Neuronal stem cell (in vitro differentiated cells): ENCODE measurements at regions not wholly inside any gene's neighbourhood (a gene's known extent, or its start where the extent isn't known, plus 50 kb on each side); places are given as distances from the start of the nearest gene placed in this dataset.

Experiments
- DNase-seq: peaks from one replicate; pipeline ENCODE4 v3.0.0-alpha.2; 2013; ENCODE audit warnings: low spot score
- H2AFZ ChIP-seq: one replicate; pipeline ENCODE4 v1.6.1; 2013; ENCODE audit warnings: mild to moderate bottlenecking, low read length, inconsistent platforms
- H2AK5ac ChIP-seq: 2 replicates; pipeline ENCODE4 v1.6.1; 2013; ENCODE audit warnings: low read depth, mild to moderate bottlenecking, inconsistent platforms, low read length, moderate library complexity, mixed read lengths
- H2BK120ac ChIP-seq: 2 replicates; pipeline ENCODE4 v1.6.1; 2013; ENCODE audit warnings: low read depth, mild to moderate bottlenecking, inconsistent platforms, low read length, moderate library complexity, mixed read lengths
- H2BK12ac ChIP-seq: one replicate; pipeline ENCODE4 v1.6.1; 2013; ENCODE audit warnings: low read length, inconsistent platforms
- H2BK15ac ChIP-seq: 2 replicates; pipeline ENCODE4 v1.6.1; 2013; ENCODE audit warnings: mild to moderate bottlenecking, low read length, inconsistent platforms, mixed read lengths
- H2BK5ac ChIP-seq: one replicate; pipeline ENCODE4 v1.6.1; 2013; ENCODE audit warnings: inconsistent platforms, mild to moderate bottlenecking, low read length, moderate library complexity
- H3K14ac ChIP-seq: one replicate; pipeline ENCODE4 v1.6.1; 2013; ENCODE audit warnings: low read length, inconsistent platforms
- H3K18ac ChIP-seq: 2 replicates; pipeline ENCODE4 v1.6.1; 2013; ENCODE audit warnings: low read length, inconsistent platforms
- H3K23ac ChIP-seq: 2 replicates; pipeline ENCODE4 v1.6.1; 2013; ENCODE audit warnings: low read depth, mild to moderate bottlenecking, mixed read lengths, low read length, inconsistent platforms; ENCODE audit not compliant: poor library complexity
- H3K27ac ChIP-seq: replicated peaks from 3 replicates; pipeline ENCODE4 v1.5.1; 2013; ENCODE audit warnings: low read length, inconsistent platforms
- H3K27me3 ChIP-seq, 3 experiments: 2 replicates each; pipeline ENCODE4 v1.6.1; 2013; ENCODE audit warnings: low read length in 3 of 3, mild to moderate bottlenecking in 2 of 3, inconsistent platforms in 1 of 3, low read depth in 1 of 3, mixed read lengths in 1 of 3, moderate library complexity in 1 of 3; ENCODE audit not compliant: control insufficient read depth in 3 of 3, insufficient read depth in 3 of 3
- H3K36me3 ChIP-seq, 2 donors: replicated peaks in 1 of 2; 2 replicates each; pipeline ENCODE4 v1.6.1; 2013; ENCODE audit warnings: low read length in 2 of 2; ENCODE audit not compliant: control insufficient read depth in 2 of 2, insufficient read depth in 2 of 2
- H3K4ac ChIP-seq: 2 replicates; pipeline ENCODE4 v1.6.1; 2013; ENCODE audit warnings: inconsistent platforms, mild to moderate bottlenecking, low read length, moderate library complexity
- H3K4me1 ChIP-seq, 2 donors: 1 replicate in 1 of 2; 2 replicates in 1 of 2; pipeline ENCODE4 v1.6.1; 2013; ENCODE audit warnings: low read length in 2 of 2, low read depth in 1 of 2; ENCODE audit not compliant: control insufficient read depth in 2 of 2, insufficient read depth in 1 of 2
- H3K4me2 ChIP-seq: one replicate; pipeline ENCODE4 v1.6.1; 2013; ENCODE audit warnings: mild to moderate bottlenecking, low read length, inconsistent platforms; ENCODE audit not compliant: insufficient read depth, poor library complexity, severe bottlenecking
- H3K4me3 ChIP-seq, 2 donors: 2 replicates each; pipeline ENCODE4 v1.5.1; 2013; ENCODE audit warnings: low read length in 2 of 2, mild to moderate bottlenecking in 2 of 2, inconsistent platforms in 1 of 2, moderate library complexity in 1 of 2
- H3K79me1 ChIP-seq: one replicate; pipeline ENCODE4 v1.6.1; 2013; ENCODE audit warnings: low read depth, mild to moderate bottlenecking, inconsistent platforms, low read length, moderate library complexity
- H3K9ac ChIP-seq: one replicate; pipeline ENCODE4 v1.6.1; 2013; ENCODE audit warnings: mild to moderate bottlenecking, low read depth, low read length, inconsistent platforms; ENCODE audit not compliant: poor library complexity
- H3K9me3 ChIP-seq, 2 donors: replicated peaks in 1 of 2; 2 replicates each; pipeline versions ENCODE3 to v1.6.1; 2013; ENCODE audit warnings: low read length in 2 of 2, mild to moderate bottlenecking in 2 of 2, inconsistent platforms in 1 of 2, low read depth in 1 of 2, mixed read lengths in 1 of 2, moderate library complexity in 1 of 2; ENCODE audit not compliant: control insufficient read depth in 2 of 2, insufficient read depth in 1 of 2
- H4K8ac ChIP-seq: one replicate; pipeline ENCODE4 v1.6.1; 2013; ENCODE audit warnings: low read depth, mild to moderate bottlenecking, inconsistent platforms, low read length, moderate library complexity
- H4K91ac ChIP-seq: one replicate; pipeline ENCODE4 v1.6.1; 2013; ENCODE audit warnings: low read length, low read depth, mild to moderate bottlenecking, inconsistent platforms; ENCODE audit not compliant: poor library complexity
- WGBS, 2 donors: extraction: QIAGEN DNeasy Blood & Tissue Kit; methylation state at CpG; one replicate each; pipeline ENCODE4 v1.1.7; 2013; ENCODE audit warnings: missing lambda C conversion rate in 2 of 2, mixed read lengths in 1 of 2; ENCODE audit not compliant: insufficient read length in 2 of 2, insufficient replicate concordance in 1 of 2; ENCODE audit errors: extremely low coverage in 2 of 2; 5-methylcytosine and 5-hydroxymethylcytosine counted together

DNA sequence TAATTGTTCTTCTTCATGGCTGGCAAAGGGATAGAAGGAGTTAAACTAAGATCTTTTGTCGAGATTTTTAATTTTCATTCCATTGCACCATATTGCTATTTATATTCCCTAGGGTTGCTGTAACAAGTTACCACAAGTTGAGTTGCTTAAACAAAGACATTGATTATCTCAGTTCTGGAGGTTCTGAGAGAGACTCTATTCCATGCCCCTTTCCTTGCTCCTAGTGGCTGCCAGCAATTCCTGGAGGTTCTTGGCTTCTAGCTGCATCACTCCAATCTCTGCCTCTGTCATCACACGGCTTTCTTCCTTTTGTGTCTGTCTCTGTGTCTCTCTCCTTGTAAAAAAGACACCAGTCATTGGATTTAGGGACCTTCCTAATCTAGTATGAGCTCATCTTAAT is 136.6 kb upstream of the DAB2 start:
- DNase-seq: no peak
- Histone ChIP-seq H2BK15ac (no peak overlapping the region), H3K36me3 (no peaks in the 10 kb centered on the region), H3K4me2 (no peak overlapping the region), H2AK5ac (no peak overlapping the region), H3K9me3 (no peaks in the 10 kb centered on the region), H3K4me3 (no peak overlapping the region), H3K4ac (no peak overlapping the region), H4K91ac (no peak overlapping the region), H4K8ac (no peak overlapping the region), H3K9ac (no peak overlapping the region), H3K23ac (no peak overlapping the region), H2BK5ac (no peak overlapping the region), H3K14ac (no peak overlapping the region), H2BK12ac (no peak overlapping the region), H2AFZ (no peak overlapping the region), H3K18ac (no peak overlapping the region), H3K27ac (no peak overlapping the region), H3K79me1 (no peaks in the 10 kb centered on the region), H2BK120ac (no peak overlapping the region), H3K4me1 (peaks cover 0 to 4% of the 10 kb centered on the region in 2 donors), H3K27me3 (no peaks in the 10 kb centered on the region)
- WGBS, 2 donors: no CpG with 5 or more reads among the region's 2 CpGs

GRCh38 chr5:39560726-39561125 is 135.9 kb upstream of the DAB2 start:
- H3K4me3 ChIP-seq: no peak overlapping the region
- H3K23ac ChIP-seq: no peak overlapping the region
- no peak overlapping the region for H2AFZ ChIP-seq
- H2BK15ac ChIP-seq: no peak overlapping the region
- H3K4ac ChIP-seq: no peak overlapping the region
- H3K18ac ChIP-seq: no peak overlapping the region
- no peak for DNase-seq
- no peak overlapping the region for H3K9ac ChIP-seq
- WGBS, 2 donors: no CpG with 5 or more reads among the region's 2 CpGs
- no peaks in the 10 kb centered on the region for H3K9me3 ChIP-seq
- no peak overlapping the region for H2AK5ac ChIP-seq
- H3K4me2 ChIP-seq: no peak overlapping the region
- no peak overlapping the region for H2BK120ac ChIP-seq
- no peaks in the 10 kb centered on the region for H3K27me3 ChIP-seq
- no peak overlapping the region for H2BK12ac ChIP-seq
- no peak overlapping the region for H4K91ac ChIP-seq
- H3K4me1 ChIP-seq: peaks cover 0 to 4% of the 10 kb centered on the region in 2 donors
- H3K14ac ChIP-seq: no peak overlapping the region
- no peak overlapping the region for H2BK5ac ChIP-seq
- no peak overlapping the region for H3K27ac ChIP-seq
- H4K8ac ChIP-seq: no peak overlapping the region
- H3K36me3 ChIP-seq: no peaks in the 10 kb centered on the region
- no peaks in the 10 kb centered on the region for H3K79me1 ChIP-seq

- H3K9ac ChIP-seq: no peak overlapping the region
- no peak overlapping the region for H2AFZ ChIP-seq
- no peak overlapping the region for H2BK15ac ChIP-seq
- H2AK5ac ChIP-seq: no peak overlapping the region
- no peaks in the 10 kb centered on the region for H3K79me1 ChIP-seq
- no peak overlapping the region for H3K4me3 ChIP-seq
- H2BK120ac ChIP-seq: no peak overlapping the region
- H2BK12ac ChIP-seq: no peak overlapping the region
- DNase-seq: no peak
- no peak overlapping the region for H3K4me2 ChIP-seq
- no peaks in the 10 kb centered on the region for H3K36me3 ChIP-seq
- no peak overlapping the region for H3K14ac ChIP-seq
- no peak overlapping the region for H2BK5ac ChIP-seq
- H4K8ac ChIP-seq: no peak overlapping the region
- no peaks in the 10 kb centered on the region for H3K27me3 ChIP-seq
- WGBS, 2 donors: 100% methylated on average over 1 of the region's 2 CpGs
- no peak overlapping the region for H3K4ac ChIP-seq
- no peaks in the 10 kb centered on the region for H3K9me3 ChIP-seq
- no peak overlapping the region for H4K91ac ChIP-seq
- no peak overlapping the region for H3K27ac ChIP-seq
- H3K18ac ChIP-seq: no peak overlapping the region
- H3K23ac ChIP-seq: no peak overlapping the region
- H3K4me1 ChIP-seq: peaks cover 0 to 4% of the 10 kb centered on the region in 2 donors
Observed at GRCh38 chr5:39559923-39560322, 135.1 kb upstream of the DAB2 start.

GRCh38 chr5:39558541-39558940 is 133.8 kb upstream of the DAB2 start:
- no peak for DNase-seq
- H3K4me3 ChIP-seq: no peak overlapping the region
- H3K23ac ChIP-seq: no peak overlapping the region
- no peak overlapping the region for H3K4ac ChIP-seq
- no peak overlapping the region for H2BK12ac ChIP-seq
- no peaks in the 10 kb centered on the region for H3K36me3 ChIP-seq
- no CpG with 5 or more reads among the region's 3 CpGs for WGBS, 2 donors
- H3K9ac ChIP-seq: no peak overlapping the region
- no peak overlapping the region for H3K18ac ChIP-seq
- H3K9me3 ChIP-seq: no peaks in the 10 kb centered on the region
- no peaks in the 10 kb centered on the region for H3K79me1 ChIP-seq
- no peak overlapping the region for H3K14ac ChIP-seq
- H2BK120ac ChIP-seq: no peak overlapping the region
- H2BK15ac ChIP-seq: no peak overlapping the region
- no peak overlapping the region for H4K91ac ChIP-seq
- H3K4me1 ChIP-seq: peaks cover 0 to 4% of the 10 kb centered on the region in 2 donors
- H3K4me2 ChIP-seq: no peak overlapping the region
- no peaks in the 10 kb centered on the region for H3K27me3 ChIP-seq
- H2AFZ ChIP-seq: no peak overlapping the region
- H2BK5ac ChIP-seq: no peak overlapping the region
- H4K8ac ChIP-seq: no peak overlapping the region
- no peak overlapping the region for H3K27ac ChIP-seq
- H2AK5ac ChIP-seq: no peak overlapping the region
